ENCODE measurements at regions not wholly inside any gene's neighbourhood (a gene's known extent, or its start where the extent isn't known, plus 50 kb on each side); places are given as distances from the start of the nearest gene placed in this dataset.

GRCh38 chr1:172776071-172776470 is 117.2 kb downstream of the FASLG start:
- no peak overlapping the region for H2AFZ ChIP-seq (ENCODE audit: low read length)
- no peak overlapping the region for H3K9ac ChIP-seq (ENCODE audit: extremely low read depth, insufficient read length, low read length)
- H4K5ac ChIP-seq (ENCODE audit: insufficient read length, low read depth, low read length): no peak overlapping the region
- no peak overlapping the region for H2BK120ac ChIP-seq (ENCODE audit: low read depth, low read length, poor library complexity, severe bottlenecking)
- H3K56ac ChIP-seq (ENCODE audit: insufficient read length, low read depth, low read length): no peak overlapping the region
- H3K18ac ChIP-seq (ENCODE audit: insufficient read length, low read depth, low read length): no peak overlapping the region
- H3K27me3 ChIP-seq (ENCODE audit: insufficient read depth, low read length): no peaks in the 10 kb centered on the region
- Mint-ChIP-seq H3K27ac (no peak overlapping the region), H3K27me3 (ENCODE audit: low read depth) (peaks cover 2% of the 10 kb centered on the region; the same call in 1 of the 2 replicates), H3K36me3 (ENCODE audit: insufficient read depth in 1 of 3, low read depth in 3 of 3) (no peaks in the 10 kb centered on the region), H3K4me1 (peaks cover 2 to 4% of the 10 kb centered on the region in 2 experiments; a peak in 1 of 4 replicates), H3K9me3 (no peaks in the 10 kb centered on the region), H3K4me3 (no peak overlapping the region)
- no peaks in the 10 kb centered on the region for H4K20me1 ChIP-seq (ENCODE audit: control insufficient read depth, insufficient read depth, insufficient read length)
- no CpG with 5 or more reads among the region's 6 CpGs for WGBS (ENCODE audit: extremely low coverage, insufficient read length, low lambda C conversion rate)
- H3K9me3 ChIP-seq (ENCODE audit: control insufficient read depth, low read depth, low read length): no peaks in the 10 kb centered on the region
- no peak for DNase-seq
- TF ChIP-seq CTCF (conservative IDR thresholded peaks at IDR 0.05): no peak
- no peaks in the 10 kb centered on the region for H3K23me2 ChIP-seq (ENCODE audit: insufficient read length, low read depth, low read length, poor library complexity, severe bottlenecking)
- H2BK20ac ChIP-seq (ENCODE audit: low read depth, low read length, poor library complexity, severe bottlenecking): no peak overlapping the region
- H3K4me1 ChIP-seq (ENCODE audit: insufficient read depth, low read length): no peaks in the 10 kb centered on the region
- no peak overlapping the region for H3K23ac ChIP-seq (ENCODE audit: insufficient read length, low read depth, low read length)
- no peaks in the 10 kb centered on the region for H3K79me2 ChIP-seq (ENCODE audit: insufficient read depth, low read length)
- no peak overlapping the region for H2BK5ac ChIP-seq (ENCODE audit: insufficient read length, low read length)
- H2AK5ac ChIP-seq (ENCODE audit: insufficient read length, low read length): no peak overlapping the region
- no peak overlapping the region for H4K91ac ChIP-seq (ENCODE audit: insufficient read length, low read depth, low read length)
- no peak overlapping the region for H2BK15ac ChIP-seq (ENCODE audit: low read depth, low read length)
- no peaks in the 10 kb centered on the region for H3K79me1 ChIP-seq (ENCODE audit: insufficient read depth, low read depth, low read length, poor library complexity, severe bottlenecking)
- no peak overlapping the region for H3T11ph ChIP-seq (ENCODE audit: low read length)
- H3K14ac ChIP-seq (ENCODE audit: insufficient read depth, low read length): no peak overlapping the region
- H4K8ac ChIP-seq (replicated peaks; ENCODE audit: insufficient read length, low read depth, low read length): no peak overlapping the region
- H3K27ac ChIP-seq (ENCODE audit: insufficient read length, low read depth, low read length): no peak overlapping the region
- H3K4ac ChIP-seq (ENCODE audit: low read depth, low read length): no peak overlapping the region
- H2BK12ac ChIP-seq (ENCODE audit: insufficient read length, low read depth, low read length): no peak overlapping the region
- no peak overlapping the region for H3K4me2 ChIP-seq (ENCODE audit: insufficient read depth, insufficient read length, low read length)

All from H9 (cell line).